Fibroblast of skin of right quadriceps (primary cell): ENCODE measurements at regions not wholly inside any gene's neighbourhood (a gene's known extent, or its start where the extent isn't known, plus 50 kb on each side); places are given as distances from the start of the nearest gene placed in this dataset.
"Not testable (repeated sequence)": the region's sequence is repeated elsewhere in the genome, so short reads cannot be mapped to it uniquely, and the experiment has no call there.

Experiments
- DNase-seq: peaks from one replicate; pipeline ENCODE4 v3.0.0-alpha.2; 2013

DNA sequence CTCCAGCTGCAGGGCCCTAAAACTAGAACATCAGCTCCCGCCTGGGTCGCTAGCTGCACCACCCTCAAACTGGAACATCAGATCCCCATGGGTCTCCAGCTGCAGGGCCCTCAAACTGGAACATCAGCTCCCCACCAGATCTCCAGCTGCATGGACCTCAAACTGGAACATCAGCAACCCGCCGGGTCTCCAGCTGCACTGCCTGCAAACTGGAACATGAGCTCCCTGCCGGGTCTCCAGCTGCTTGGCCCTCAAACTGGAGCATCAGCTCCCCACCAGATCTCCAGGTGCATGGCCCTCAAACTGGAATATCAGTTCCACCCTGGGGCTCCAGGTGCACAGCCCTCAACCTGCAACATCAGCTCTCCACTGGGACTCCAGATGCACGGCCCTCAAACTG is 82.7 kb downstream of the TFRC start:
- DNase-seq: not testable (repeated sequence)

DNA sequence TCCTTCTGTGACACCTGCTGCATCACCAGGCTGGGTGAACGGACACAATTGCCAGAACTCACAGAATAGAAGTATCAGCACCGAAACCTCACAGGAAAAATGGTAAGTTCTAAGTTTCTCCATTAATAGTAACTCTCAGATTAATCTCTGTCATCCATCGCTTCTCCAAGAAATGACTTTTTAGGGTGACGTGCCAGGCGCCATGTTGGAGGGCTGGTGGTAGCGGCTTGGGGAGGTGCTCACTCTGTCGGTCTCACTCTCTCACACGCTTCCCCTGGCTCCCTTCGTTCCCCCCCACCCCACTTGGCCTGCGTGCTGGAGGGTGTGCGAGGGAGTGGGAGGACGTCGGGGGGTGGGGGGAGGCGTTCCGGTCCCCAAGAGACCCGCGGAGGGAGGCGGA is 85.6 kb downstream of the TFRC start:
- not testable (repeated sequence) for DNase-seq

DNA sequence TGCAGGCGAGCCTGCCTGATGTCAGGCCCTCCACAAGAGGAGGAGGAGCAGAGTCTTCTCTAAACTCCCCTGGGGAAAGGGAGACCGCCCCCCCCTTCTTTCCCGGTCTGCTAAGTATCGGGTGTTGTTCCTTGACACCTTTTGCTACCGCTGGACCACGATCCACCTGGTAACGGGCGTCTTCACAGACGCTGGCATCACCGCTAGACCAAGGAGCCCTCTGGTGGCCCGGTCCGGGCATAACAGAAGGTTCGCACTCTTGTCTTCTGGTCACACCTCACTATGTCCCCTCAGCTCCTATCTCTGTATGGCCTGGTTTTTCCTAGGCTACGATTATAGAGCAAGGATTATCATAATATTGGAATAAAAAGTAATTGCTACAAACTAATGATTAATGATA is 86.0 kb upstream of the TNK2 start:
- DNase-seq: not testable (repeated sequence)

DNA sequence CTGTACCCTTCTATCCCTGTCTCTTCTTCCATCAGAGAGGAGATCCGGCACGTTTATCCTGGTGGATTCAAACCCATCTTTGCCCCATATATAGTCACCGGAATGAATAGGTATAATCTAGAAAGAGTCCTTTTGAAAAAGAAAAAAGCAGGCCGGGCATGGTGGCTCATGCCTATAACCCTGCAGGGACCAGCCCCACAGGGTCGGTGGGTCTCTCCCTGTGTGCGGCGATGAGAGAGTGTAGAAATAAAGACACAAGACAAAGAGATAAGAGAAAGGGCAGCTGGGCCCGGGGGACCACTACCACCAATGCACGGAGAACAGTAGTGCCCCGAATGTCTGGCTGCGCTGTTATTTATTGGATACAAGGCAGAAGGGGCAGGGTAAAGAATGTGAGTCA is 85.3 kb upstream of the TNK2 start:
- not testable (repeated sequence) for DNase-seq

DNA sequence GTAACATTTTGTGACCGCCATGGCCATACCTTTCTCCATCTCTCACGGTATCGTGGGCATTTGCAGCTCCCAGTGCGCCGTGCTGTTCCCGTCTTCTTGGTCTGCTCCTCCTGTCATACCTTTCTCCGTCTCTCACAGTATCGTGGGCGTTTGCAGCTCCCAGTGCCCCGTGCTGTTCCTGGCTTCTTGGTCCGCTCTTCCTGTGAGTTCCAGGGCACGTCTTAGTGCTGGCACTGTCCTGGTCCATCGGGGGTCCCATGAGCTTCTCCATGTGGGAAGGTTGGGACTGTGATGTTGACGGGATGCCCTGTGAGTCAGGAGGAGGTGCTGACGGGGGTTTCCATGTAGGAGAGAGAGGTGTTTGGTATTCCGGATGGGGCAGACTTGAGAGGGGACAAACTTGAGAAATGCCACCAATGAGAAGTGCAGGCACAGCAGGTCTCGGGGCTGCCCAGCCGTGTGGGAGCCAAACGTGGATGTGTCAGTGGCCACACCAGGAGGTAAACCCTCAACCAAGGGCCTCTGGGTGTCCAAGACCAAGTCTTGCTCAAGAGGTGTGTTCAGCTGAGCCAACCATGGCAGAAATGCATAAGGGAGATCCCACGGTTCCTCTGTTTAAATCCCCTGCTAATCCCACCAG is 84.7 kb upstream of the TNK2 start:
- not testable (repeated sequence) for DNase-seq

DNA sequence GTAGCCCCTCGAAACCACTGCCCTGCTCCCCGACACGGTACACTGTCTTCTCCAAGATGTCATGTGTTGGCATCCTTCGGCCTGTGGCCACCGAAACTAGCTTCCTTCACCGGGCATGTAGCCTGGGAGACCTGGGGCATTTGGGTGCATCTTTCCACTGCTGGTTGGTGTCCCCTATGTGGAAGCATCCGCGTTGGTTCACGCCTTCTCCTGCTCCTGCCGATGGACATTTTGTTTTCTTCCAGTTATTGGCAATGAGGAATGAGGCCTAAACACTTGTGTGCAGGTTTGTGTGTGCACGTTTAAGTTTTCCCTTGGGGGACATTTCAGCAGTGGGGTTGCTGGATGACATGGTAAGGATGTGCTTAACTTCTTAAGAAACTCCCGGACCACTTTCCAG is 83.6 kb upstream of the TNK2 start:
- DNase-seq: not testable (repeated sequence)

DNA sequence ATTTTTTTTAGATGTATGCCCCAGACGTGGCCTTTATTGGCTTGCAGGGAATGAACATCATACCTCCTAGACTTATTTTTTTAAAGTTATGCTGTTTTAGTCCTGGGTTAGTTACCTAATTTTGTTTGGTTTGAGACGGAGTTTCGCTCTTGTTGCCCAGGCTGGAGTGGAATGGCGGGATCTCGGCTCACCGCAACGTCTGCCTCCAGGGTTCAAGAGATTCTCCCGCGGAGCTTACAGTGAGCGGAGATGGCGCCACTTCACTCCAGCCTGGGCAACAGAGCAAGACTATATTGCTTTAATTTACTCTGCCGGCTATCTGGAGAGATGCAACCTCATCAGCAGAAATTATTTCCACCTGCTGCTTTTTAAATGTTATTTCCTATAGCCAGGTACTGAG is 82.9 kb upstream of the TNK2 start:
- not testable (repeated sequence) for DNase-seq

DNA sequence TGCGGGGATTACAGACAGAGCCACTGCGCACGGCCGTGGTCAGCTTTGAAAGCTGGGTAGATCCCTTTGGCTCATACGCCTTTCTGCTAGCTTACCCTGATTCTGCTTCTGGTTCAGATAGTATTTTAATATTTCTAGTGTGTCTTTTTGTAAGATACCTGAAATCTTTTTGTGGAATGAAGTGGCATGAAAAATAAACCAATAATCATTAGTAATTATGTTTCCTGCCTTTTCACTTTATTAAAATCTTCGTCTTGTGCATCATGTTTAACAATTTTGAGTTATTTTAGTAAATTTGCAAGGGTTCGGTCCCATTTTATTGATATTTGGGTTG is 82.5 kb upstream of the TNK2 start:
- DNase-seq: not testable (repeated sequence)

DNA sequence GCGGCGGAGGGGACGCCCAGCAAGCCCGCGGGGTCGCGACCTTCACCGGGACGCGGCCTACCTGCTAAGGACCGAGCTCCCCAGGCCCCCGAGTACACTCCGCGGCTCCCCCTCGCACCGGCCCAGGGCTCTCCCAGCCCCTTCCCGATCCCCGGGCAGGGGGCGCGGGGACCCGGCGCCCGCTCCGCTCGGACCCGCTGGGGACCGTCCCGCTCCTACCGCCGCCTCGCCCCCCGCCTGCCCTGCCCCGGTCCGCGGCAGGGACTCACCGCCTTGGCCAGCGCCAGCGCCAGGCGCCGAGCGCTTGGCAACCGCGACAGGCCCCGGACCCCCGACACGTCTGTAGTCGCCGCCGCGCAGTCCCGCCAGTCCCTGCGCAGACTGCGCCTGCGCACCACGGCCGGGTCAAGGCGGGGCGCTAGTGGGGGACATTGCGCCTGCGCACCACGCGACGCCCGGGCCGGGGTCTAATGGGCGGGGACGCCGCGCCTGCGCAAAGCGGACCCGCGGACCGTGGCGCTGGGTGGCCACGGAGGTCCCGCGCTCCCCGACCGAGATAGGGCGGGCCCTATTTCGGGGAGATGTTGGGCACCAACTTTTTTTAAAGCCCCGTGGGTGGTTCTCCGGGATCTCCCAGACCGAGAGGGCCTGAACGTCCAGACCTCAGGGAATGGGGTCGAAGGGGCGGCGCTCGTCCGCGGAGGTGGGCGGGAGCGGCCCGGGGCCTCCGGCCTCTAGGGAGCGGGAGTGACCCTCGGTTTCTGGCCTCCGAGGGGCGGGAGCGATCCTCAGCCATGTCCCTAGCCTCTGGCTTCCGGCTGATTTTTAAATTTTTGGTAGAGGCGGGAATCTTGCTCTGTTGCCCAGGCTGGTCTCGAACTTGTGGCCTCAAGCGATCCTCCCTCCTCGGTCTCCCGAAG is 81.8 kb upstream of the TNK2 start:
- DNase-seq: peak; percentile 82

DNA sequence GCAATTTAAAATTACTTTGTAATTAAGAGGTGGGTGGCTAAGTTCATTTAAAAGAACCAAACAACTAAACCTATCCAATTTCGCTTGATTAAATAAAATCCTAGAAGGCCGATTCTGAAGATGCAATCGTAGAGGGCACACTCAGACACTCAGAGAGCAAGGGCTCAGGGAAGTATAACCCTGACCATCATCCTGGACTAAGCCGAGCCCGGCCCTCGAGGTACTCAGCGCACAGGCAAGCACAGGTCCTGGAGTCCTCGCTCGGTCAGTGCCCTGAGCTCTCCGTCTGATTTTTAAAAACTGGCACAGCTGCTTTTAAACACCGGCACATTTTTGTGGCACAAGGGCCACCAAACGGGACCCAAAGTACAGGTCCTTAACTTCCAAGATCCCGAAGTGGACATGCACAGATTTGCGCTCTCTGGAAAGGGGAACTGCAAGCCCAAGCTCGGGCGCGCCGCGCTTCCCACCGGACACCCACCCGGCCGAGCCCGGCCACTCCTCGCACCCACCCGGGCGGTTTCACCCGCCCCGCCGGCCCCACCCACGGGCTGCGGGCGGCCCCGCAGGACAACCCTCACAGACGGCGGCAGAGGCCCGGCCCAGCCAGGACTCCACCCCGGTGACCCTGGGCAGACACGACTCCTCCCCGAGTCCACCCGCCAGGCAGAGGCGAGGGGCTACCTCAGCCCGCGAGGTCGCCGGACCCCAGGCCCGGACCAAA is 81.0 kb upstream of the TNK2 start:
- DNase-seq: not testable (repeated sequence)

DNA sequence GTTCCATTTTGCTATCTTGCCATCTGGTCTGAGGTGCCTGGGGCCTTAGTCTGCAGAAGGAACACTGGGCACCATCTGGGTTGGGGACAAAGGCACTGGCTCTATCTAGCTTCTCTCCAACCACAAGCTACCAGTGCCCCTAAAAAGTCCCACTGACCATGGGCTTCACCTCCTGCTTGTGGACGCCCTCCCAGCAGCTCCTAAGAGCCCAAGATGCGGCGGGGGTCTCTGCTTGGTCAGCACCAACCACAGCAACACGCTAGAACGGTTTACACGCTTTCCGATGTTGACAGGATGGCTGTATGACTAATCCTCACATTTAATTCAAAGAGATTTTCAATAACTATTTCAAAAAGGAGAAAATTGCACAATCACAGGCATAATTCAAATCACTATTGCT is 80.4 kb upstream of the TNK2 start:
- DNase-seq: not testable (repeated sequence)

DNA sequence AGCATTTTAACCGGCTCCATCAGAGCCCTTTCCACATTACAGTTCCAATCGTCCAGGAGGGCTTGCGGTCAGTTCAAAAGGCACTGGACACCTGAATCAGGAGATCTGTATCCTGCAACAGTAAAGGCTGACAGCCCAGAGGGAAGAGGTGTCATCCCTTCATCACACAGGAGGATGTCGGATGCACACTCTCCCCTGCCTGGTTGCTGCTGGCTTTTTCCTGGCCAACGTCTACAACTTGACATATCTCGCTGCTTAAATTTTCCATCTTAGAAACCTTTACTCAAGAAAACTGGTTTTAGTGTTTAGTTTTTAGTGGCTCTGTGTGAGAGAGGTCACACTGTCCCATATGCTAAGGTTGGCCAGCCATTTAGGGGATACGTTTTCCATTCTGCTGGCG is 78.7 kb upstream of the TNK2 start:
- DNase-seq: not testable (repeated sequence)

DNA sequence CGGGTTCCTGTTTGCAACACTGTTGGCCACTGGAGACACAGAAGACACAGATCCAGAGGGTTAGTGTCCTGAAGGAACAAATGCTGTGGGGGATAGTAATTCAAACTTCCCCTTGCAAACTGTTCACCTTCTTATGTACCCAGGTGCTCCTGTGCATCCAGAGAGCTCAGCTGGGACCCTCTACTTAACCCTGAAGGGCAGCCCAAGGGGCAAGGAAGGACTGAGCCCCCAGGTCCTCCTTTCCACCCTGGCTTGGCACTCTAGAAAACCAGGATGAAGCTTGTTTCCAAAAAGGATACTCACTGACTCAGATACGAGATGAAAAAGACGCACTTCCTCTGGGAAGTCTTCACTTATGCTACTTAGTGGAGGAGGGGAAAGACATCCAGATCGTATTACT is 78.2 kb upstream of the TNK2 start:
- not testable (repeated sequence) for DNase-seq

DNA sequence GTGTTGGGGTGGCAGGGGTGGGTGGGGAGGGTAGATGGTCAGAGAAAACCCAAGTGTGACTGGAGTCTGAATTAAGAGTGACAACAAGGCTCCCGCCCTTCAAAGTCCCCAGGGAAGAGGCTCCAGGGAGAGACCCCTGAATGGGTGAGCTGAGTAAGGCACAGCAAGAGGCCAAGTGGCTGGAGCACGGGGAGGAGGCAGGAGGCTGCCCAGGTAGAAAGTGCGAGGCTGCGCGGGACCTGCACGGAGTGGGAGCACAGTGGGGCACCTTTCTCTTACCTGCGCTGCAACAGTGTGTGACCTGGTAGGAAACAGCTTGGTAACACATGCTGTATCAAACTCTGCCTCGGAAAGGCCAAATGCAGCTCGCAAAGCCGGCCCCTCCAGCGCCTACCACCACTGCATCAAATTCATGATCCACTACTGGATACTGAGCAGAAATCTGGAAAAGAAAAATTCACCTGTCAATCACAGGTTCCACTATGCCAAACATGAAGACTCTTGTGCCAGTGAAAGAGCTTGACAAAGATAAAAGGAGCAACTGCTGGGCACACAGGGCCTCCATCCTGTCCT is 77.1 kb upstream of the TNK2 start:
- not testable (repeated sequence) for DNase-seq

DNA sequence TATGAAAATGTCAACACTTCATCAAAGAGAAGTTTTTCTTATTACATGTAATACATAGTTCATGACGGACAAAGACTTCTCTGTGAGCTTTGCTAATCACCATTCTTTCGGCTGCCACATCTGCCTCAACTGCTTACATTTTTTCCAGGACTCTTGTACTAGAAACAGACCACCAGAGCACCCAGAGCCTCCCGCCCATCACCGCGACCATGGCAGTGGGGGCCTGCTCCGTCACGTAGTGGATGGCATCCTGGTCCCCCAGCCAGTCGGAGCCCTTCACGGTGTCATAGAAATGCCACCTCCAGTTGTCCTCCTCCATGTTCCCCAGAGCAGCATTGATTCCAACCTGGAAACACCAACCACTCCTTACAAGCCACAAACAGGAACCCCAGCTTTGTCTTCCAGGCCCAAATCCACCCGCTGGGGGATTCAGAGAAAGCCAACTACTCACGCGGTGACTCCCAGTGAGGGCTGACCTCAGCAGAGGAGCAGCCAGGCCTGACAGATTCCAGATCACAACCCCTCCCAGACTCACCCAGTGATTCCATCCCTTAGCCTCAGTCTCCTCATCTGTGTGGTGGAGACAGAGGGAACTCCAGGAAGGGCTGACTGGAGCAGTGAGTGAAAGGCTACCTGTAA is 76.2 kb upstream of the TNK2 start:
- not testable (repeated sequence) for DNase-seq

DNA sequence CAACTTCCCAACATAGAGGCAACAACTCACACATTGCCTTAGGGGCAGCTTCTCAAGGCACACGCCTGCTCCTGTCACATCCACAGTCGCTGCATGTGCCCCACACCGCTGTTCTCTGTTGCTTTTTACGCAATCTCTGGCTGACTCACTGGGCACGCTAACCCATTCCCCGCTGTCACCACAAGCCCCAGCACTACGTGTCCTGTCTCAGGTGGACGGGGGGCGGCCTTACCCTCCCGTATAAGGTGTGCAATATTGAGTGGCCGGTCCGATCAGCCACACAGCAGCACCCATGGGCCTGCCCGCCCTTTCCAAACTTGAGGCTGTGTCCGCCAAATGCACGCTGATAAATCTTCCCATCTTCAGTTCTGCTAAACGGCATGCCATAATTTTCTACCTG is 75.5 kb upstream of the TNK2 start:
- not testable (repeated sequence) for DNase-seq

DNA sequence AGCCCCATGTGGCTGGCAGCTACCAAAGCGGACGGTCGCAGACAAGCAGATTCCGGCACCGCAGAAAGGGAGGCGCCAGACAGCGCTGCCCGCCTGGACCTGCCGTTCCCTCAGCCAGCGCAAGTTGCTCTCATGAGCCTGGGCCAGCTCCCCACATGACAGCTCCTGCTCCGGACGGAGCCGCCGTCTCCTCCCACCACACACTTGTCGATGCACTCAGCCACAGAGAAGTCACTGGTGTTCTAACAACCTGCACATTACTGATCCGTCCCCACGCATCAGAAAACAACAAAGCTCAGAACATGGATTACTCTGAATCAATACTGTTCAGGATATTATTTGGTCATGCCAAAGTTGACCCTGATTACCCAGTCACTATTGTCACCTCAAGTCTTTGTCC is 74.4 kb upstream of the TNK2 start:
- not testable (repeated sequence) for DNase-seq

DNA sequence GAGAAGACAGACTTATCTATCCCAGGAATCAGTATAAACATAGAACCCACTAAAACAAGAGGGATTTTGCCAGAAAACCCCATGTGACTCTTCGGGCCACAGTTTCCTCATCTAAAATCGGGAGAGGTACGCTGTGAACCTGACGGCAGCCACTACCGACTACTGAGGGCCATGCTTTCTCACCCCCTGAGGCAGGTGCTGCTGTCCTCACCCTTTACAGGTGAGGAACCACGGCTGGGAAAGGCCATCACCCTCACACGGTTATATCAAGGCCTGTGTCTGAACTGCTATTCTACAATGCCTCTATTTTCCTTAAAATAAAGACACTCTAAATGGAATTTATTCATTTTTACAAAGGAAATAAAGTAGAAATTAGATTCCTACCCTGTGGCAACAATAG is 73.4 kb upstream of the TNK2 start:
- not testable (repeated sequence) for DNase-seq

DNA sequence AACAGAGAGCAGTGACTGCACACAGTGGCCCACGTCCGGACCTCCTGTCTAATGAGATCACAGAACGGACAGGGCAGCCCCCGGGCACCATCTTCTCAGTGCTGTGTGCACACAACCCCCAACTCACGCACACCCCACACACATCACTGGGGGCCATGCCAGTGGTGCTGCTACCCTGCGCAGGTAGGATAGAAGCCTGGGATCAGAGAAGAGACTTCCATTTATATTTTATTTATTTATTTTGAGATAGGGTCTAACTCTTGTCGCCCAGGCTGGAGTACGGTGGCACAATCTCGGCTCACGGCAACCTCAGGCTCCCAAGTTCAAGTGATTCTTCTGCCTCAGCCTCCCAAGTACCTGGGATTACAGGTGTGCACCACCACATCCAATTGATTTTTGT is 71.5 kb upstream of the TNK2 start:
- not testable (repeated sequence) for DNase-seq

DNA sequence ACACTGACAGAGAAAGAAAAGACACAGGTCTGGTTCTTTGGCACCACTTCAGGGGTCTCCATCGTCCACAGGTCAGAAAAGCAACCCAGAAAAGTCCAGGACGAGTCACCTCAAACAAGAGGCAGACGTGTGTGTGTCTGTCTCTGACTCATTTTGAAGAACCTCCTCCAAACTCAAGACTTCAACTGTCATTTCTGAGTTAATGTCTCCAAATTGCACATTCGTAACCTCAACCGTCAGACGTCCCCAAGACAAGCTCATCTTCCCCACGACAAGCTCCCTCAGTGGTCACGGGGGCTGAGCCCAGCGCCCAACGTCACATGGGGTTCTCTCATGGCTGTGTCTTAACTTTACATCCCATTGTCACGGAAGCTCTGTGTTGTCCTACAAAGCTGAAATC is 70.2 kb upstream of the TNK2 start:
- DNase-seq: not testable (repeated sequence)

DNA sequence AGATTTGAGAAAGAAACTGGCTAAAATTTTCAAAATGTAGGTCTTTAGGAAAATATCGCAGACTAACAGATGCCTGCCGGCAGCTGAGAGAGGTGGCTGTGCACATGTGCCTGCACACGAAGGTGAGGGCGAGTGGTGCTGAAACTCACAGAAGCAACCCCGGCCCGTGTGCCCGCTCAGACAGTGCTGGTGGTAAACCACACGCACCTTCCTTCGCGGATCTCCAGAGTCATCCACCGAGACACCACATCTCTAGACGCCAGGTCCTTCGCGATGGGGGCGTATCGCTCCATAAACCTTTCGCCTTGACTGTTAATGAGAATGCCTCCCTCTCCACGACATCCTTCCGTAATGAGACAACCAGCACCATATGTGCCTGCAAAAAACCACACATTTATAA is 68.5 kb upstream of the TNK2 start:
- not testable (repeated sequence) for DNase-seq

DNA sequence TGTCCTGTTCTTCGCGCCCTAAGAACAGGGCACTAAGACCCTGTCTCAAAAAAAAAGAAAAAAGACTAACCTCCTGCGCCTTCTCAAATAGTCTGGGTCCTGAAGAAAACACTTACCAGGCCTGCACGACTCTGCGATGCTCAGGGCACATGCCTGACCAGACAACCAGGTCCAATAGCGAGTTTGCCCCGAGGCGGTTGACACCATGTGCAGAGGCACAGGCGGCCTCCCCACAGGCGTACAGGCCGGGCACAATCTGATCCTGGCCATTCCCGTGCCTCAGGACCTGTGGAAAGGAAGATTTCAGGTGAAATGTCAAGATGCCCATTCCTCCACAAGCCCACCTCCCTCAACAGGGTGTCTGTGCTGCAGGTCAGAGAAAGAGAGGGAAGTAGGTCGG is 65.9 kb upstream of the TNK2 start:
- not testable (repeated sequence) for DNase-seq

DNA sequence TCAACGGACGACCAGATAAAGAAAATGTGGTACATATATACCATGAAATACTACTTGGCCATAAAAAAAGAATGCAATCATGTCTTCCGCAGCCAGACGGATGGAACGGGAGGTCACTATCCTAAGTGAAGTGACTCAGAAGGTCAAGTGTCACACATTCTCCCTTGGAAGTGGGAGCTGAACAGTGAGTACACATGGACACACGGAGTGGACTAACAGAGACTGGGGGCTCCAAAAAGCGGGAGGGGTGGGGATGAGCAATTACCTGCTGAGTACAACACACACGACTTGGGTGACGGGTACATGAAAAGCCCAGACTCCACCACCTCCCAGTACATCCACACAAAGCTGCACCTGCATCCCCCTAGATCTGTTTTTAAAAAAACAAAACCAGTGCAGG is 62.5 kb upstream of the TNK2 start:
- not testable (repeated sequence) for DNase-seq
